Brain microvascular endothelial cell (primary cell): ENCODE measurements at regions not wholly inside any gene's neighbourhood (a gene's known extent, or its start where the extent isn't known, plus 50 kb on each side); places are given as distances from the start of the nearest gene placed in this dataset.

Experiments used
- DNase-seq: peaks from one replicate; pipeline ENCODE4 v3.0.0-alpha.2; 2020
- H3K27ac ChIP-seq: fragments of 250-450 bp; sonication (Bioruptor Pico); 2 replicates; pipeline ENCODE4 v1.5.1; 2020; ENCODE audit warnings: mild to moderate bottlenecking, moderate library complexity
- H3K27me3 ChIP-seq: fragments of 250-450 bp; sonication (Bioruptor Pico); replicated peaks from 2 replicates; pipeline ENCODE4 v1.5.1; 2020; ENCODE audit warnings: mild to moderate bottlenecking
- H3K36me3 ChIP-seq: fragments of 250-450 bp; sonication (Bioruptor Pico); replicated peaks from 2 replicates; pipeline ENCODE4 v1.5.1; 2020; ENCODE audit warnings: mild to moderate bottlenecking
- H3K4me3 ChIP-seq: 2 replicates; pipeline ENCODE4 v1.5.1; 2011; ENCODE audit warnings: low read depth, mild to moderate bottlenecking, control low read depth, low read length, moderate library complexity
- in situ Hi-C: cut with HindIII; loops from 2 replicates; pipeline ENCODE4 v1.10.0; 2017; ENCODE audit warnings: low sequenced_read_pairs, low pct_ligation_motif_present
- TF ChIP-seq, protein P1 (sequence below): IDR thresholded peaks from 2 replicates; pipeline ENCODE4 v1.5.1; 2011; ENCODE audit warnings: low read depth, mild to moderate bottlenecking, moderate library complexity, low read length, control low read depth, inconsistent platforms; ENCODE audit errors: missing control alignments

GRCh38 chr18:46346213-46346612 is 242.0 kb downstream of the HAUS1 start:
- H3K4me3 ChIP-seq: no peak overlapping the region
- TF ChIP-seq, protein P1, sequence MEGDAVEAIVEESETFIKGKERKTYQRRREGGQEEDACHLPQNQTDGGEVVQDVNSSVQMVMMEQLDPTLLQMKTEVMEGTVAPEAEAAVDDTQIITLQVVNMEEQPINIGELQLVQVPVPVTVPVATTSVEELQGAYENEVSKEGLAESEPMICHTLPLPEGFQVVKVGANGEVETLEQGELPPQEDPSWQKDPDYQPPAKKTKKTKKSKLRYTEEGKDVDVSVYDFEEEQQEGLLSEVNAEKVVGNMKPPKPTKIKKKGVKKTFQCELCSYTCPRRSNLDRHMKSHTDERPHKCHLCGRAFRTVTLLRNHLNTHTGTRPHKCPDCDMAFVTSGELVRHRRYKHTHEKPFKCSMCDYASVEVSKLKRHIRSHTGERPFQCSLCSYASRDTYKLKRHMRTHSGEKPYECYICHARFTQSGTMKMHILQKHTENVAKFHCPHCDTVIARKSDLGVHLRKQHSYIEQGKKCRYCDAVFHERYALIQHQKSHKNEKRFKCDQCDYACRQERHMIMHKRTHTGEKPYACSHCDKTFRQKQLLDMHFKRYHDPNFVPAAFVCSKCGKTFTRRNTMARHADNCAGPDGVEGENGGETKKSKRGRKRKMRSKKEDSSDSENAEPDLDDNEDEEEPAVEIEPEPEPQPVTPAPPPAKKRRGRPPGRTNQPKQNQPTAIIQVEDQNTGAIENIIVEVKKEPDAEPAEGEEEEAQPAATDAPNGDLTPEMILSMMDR: no peak
- no peaks in the 10 kb centered on the region for H3K36me3 ChIP-seq
- in situ Hi-C loops: no loop called here
- DNase-seq: no peak
- H3K27me3 ChIP-seq: no peaks in the 10 kb centered on the region
- no peak overlapping the region for H3K27ac ChIP-seq

DNA sequence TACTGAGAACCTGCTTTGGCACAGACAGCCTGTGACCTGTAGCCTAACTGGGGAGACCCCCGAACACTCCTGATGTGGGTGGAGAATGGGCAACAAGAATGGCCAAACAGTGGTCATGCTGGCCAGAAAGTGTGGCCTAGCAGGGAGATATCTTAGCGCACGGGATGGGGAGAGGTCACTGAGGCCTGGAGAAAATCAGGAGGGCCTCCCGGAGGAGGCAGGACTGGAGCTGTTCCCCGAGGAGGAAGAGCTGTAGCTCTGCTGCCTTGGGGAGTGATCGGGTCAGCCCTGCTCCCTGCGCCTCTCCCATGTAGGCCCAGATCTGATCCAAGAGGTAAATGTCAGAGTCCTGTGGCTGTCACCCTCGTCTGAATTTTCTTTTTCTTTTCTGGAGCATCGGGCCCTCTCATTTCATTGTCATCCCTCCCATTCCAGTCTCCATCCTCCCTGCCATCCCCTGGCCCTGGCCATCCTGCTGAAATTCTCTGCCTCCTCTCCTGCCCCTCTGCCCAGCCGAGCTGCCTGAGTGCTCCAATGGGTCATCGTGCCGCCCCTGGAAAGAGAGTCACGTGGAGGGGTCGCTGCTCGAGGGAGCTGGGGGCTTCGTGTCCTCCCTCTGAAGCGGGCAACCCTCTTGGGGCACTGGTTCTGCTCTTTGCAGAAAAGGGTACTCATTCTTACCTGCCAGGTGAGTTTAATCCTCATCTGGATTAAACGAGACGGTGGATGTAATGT is 242.9 kb downstream of the HAUS1 start:
- in situ Hi-C loops: no loop called here
- Histone ChIP-seq H3K27ac (no peak overlapping the region), H3K27me3 (no peaks in the 10 kb centered on the region), H3K4me3 (no peak overlapping the region), H3K36me3 (no peaks in the 10 kb centered on the region)
- DNase-seq: no peak
- TF ChIP-seq, protein P1: no peak

- no peak overlapping the region for H3K27ac ChIP-seq
- H3K27me3 ChIP-seq: no peaks in the 10 kb centered on the region
- in situ Hi-C loops: no loop called here
- TF ChIP-seq, protein P1: no peak
- no peak overlapping the region for H3K4me3 ChIP-seq
- H3K36me3 ChIP-seq: no peaks in the 10 kb centered on the region
- no peak for DNase-seq
Measured at GRCh38 chr18:46350598-46351159, 246.5 kb downstream of the HAUS1 start.

GRCh38 chr18:46352520-46353250 is 248.5 kb downstream of the HAUS1 start:
- no peak overlapping the region for H3K27ac ChIP-seq
- in situ Hi-C loops: no loop called here
- H3K27me3 ChIP-seq: no peaks in the 10 kb centered on the region
- no peak for DNase-seq
- TF ChIP-seq, protein P1: no peak
- H3K4me3 ChIP-seq: no peak overlapping the region
- H3K36me3 ChIP-seq: no peaks in the 10 kb centered on the region

GRCh38 chr18:46353460-46353859 is 249.3 kb downstream of the HAUS1 start:
- no peaks in the 10 kb centered on the region for H3K27me3 ChIP-seq
- H3K27ac ChIP-seq: no peak overlapping the region
- no peak for DNase-seq
- TF ChIP-seq, protein P1: no peak
- H3K36me3 ChIP-seq: no peaks in the 10 kb centered on the region
- in situ Hi-C loops: no loop called here
- H3K4me3 ChIP-seq: no peak overlapping the region
